Panc1 (cell line): ENCODE measurements at regions not wholly inside any gene's neighbourhood (a gene's known extent, or its start where the extent isn't known, plus 50 kb on each side); places are given as distances from the start of the nearest gene placed in this dataset.

Experiments
- ATAC-seq: fragments of 200-7000 bp; cut with Tn5 transposase; 2 replicates; pipeline ENCODE4 v1.9.1; 2020; ENCODE audit warnings: mild to moderate bottlenecking, moderate library complexity
- BruUV-seq: library from RNA; stranded (reverse); fragments of 400-500 nt; replicated peaks from 2 replicates; lab custom pipeline; 2021; lab: Mats Ljungman, UMichigan
- CTCF ChIA-PET: fragments of 300-600 bp; sonication (Branson Sonifier 250); formaldehyde crosslinking; loops from one replicate; lab custom pipeline; 2022; ENCODE audit warnings: antibody characterized with exemption; lab: Charles Lee
- POLR2A ChIA-PET: fragments of 300-600 bp; sonication (Branson Sonifier 250); formaldehyde crosslinking; loops from one replicate; lab custom pipeline; 2022; ENCODE audit warnings: antibody characterized with exemption; lab: Charles Lee
- DNase-seq: peaks from one replicate; pipeline ENCODE4 v3.0.0-alpha.2; 2010; ENCODE audit warnings: low read depth, low spot score
- H3K27ac ChIP-seq: 2 replicates; pipeline ENCODE4 v1.5.1; 2011; ENCODE audit warnings: mild to moderate bottlenecking, low read length, inconsistent platforms
- H3K27me3 ChIP-seq: fragments of 200-500 bp; sonication (Bioruptor generic); 2 replicates; pipeline ENCODE4 v1.6.0; 2014; ENCODE audit warnings: low read length, inconsistent platforms; ENCODE audit not compliant: control insufficient read depth, insufficient read depth
- H3K36me3 ChIP-seq: fragments of 200-500 bp; sonication (Bioruptor generic); 2 replicates; pipeline ENCODE4 v1.5.1; 2014; ENCODE audit warnings: inconsistent platforms, mild to moderate bottlenecking, low read length, moderate library complexity; ENCODE audit not compliant: control insufficient read depth, insufficient read depth
- H3K4me1 ChIP-seq: 2 replicates; pipeline ENCODE4 v1.5.1; 2011; ENCODE audit warnings: inconsistent platforms, mild to moderate bottlenecking, low read length, moderate library complexity; ENCODE audit not compliant: control insufficient read depth, insufficient read depth
- H3K4me3 ChIP-seq, 2 experiments: 2 replicates each; pipeline ENCODE4 v1.5.1; 2011 to 2012; ENCODE audit warnings: low read depth in 2 of 2, low read length in 2 of 2, mild to moderate bottlenecking in 2 of 2, inconsistent platforms in 1 of 2, moderate library complexity in 1 of 2
- H3K9me3 ChIP-seq: fragments of 200-500 bp; sonication (Bioruptor generic); 2 replicates; pipeline ENCODE4 v1.5.1; 2014; ENCODE audit warnings: low read depth, mild to moderate bottlenecking, inconsistent platforms, low read length, moderate library complexity; ENCODE audit not compliant: control insufficient read depth, insufficient read depth
- POLR2AphosphoS5 ChIP-seq: IDR thresholded peaks from 2 replicates; pipeline ENCODE4 v1.6.1; 2012; ENCODE audit warnings: mild to moderate bottlenecking, low read depth, low read length, moderate library complexity
- SIN3A ChIP-seq: IDR thresholded peaks from 2 replicates; pipeline ENCODE4 v1.6.1; 2012; ENCODE audit warnings: low read depth, mild to moderate bottlenecking, low read length, moderate library complexity, borderline replicate concordance; ENCODE audit not compliant: insufficient read depth
- TCF7L2 ChIP-seq: IDR thresholded peaks from 2 replicates; pipeline ENCODE4 v1.6.1; 2011; ENCODE audit warnings: mild to moderate bottlenecking, low read depth, low read length, inconsistent platforms
- in situ Hi-C: cut with HindIII; loops from 2 replicates; pipeline ENCODE4 v1.10.0; 2016; ENCODE audit warnings: low sequenced_read_pairs, low pct_unique_long_range_greater_than_20kb
- intact Hi-C: fragments of 100-400 bp; cut with micrococcal nuclease; formaldehyde crosslinking; loops from one replicate; pipeline ENCODE4 v1.10.0; 2022; ENCODE audit not compliant: unreplicated experiment
- TF ChIP-seq, protein P1 (sequence below), 2 experiments: IDR thresholded peaks; 2 replicates each; pipeline ENCODE4 v1.6.1; 2011 to 2012; ENCODE audit warnings: low read depth in 2 of 2, control low read depth in 1 of 2, low read length in 1 of 2, mild to moderate bottlenecking in 1 of 2, moderate library complexity in 1 of 2; ENCODE audit not compliant: insufficient read depth in 1 of 2
- TF ChIP-seq, protein P2 (sequence below): fragments of 450-650 bp; IDR thresholded peaks from 2 replicates; pipeline ENCODE4 v1.5.1; 2017; ENCODE audit warnings: mild to moderate bottlenecking

- no peaks in the 10 kb centered on the region for H3K9me3 ChIP-seq
- ChIA-PET POLR2A (no interaction called here), CTCF (no interaction called here)
- no peaks in the 10 kb centered on the region for H3K4me1 ChIP-seq
- no peaks in the 10 kb centered on the region for H3K27me3 ChIP-seq
- no TSS peak for BruUV-seq
- in situ Hi-C loops (no loop called here), intact Hi-C loops (no loop called here)
- H3K27ac ChIP-seq, result no peak overlapping the region
- H3K4me3 ChIP-seq, result no peak overlapping the region
- DNase-seq, result no peak
- TF ChIP-seq, protein P1, sequence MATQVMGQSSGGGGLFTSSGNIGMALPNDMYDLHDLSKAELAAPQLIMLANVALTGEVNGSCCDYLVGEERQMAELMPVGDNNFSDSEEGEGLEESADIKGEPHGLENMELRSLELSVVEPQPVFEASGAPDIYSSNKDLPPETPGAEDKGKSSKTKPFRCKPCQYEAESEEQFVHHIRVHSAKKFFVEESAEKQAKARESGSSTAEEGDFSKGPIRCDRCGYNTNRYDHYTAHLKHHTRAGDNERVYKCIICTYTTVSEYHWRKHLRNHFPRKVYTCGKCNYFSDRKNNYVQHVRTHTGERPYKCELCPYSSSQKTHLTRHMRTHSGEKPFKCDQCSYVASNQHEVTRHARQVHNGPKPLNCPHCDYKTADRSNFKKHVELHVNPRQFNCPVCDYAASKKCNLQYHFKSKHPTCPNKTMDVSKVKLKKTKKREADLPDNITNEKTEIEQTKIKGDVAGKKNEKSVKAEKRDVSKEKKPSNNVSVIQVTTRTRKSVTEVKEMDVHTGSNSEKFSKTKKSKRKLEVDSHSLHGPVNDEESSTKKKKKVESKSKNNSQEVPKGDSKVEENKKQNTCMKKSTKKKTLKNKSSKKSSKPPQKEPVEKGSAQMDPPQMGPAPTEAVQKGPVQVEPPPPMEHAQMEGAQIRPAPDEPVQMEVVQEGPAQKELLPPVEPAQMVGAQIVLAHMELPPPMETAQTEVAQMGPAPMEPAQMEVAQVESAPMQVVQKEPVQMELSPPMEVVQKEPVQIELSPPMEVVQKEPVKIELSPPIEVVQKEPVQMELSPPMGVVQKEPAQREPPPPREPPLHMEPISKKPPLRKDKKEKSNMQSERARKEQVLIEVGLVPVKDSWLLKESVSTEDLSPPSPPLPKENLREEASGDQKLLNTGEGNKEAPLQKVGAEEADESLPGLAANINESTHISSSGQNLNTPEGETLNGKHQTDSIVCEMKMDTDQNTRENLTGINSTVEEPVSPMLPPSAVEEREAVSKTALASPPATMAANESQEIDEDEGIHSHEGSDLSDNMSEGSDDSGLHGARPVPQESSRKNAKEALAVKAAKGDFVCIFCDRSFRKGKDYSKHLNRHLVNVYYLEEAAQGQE (IDR thresholded peaks at IDR 0.05; ENCODE audit: insufficient read depth in 1 of 2, low read depth in 2 of 2, low read length in 1 of 2), result no peak
- TF ChIP-seq, protein P2, sequence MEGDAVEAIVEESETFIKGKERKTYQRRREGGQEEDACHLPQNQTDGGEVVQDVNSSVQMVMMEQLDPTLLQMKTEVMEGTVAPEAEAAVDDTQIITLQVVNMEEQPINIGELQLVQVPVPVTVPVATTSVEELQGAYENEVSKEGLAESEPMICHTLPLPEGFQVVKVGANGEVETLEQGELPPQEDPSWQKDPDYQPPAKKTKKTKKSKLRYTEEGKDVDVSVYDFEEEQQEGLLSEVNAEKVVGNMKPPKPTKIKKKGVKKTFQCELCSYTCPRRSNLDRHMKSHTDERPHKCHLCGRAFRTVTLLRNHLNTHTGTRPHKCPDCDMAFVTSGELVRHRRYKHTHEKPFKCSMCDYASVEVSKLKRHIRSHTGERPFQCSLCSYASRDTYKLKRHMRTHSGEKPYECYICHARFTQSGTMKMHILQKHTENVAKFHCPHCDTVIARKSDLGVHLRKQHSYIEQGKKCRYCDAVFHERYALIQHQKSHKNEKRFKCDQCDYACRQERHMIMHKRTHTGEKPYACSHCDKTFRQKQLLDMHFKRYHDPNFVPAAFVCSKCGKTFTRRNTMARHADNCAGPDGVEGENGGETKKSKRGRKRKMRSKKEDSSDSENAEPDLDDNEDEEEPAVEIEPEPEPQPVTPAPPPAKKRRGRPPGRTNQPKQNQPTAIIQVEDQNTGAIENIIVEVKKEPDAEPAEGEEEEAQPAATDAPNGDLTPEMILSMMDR, result no peak
- TF ChIP-seq SIN3A (no peak), POLR2AphosphoS5 (no peak), TCF7L2 (no peak)
- no peaks in the 10 kb centered on the region for H3K36me3 ChIP-seq
- no peak for ATAC-seq
Observed at GRCh38 chr12:78403681-78404080, 460.9 kb upstream of the SYT1 start.

GRCh38 chr12:78406213-78406612 is 458.4 kb upstream of the SYT1 start:
- DNase-seq (no peak), ATAC-seq (no peak)
- TF ChIP-seq POLR2AphosphoS5, result no peak
- TF ChIP-seq, protein P2, result no peak
- no peak for TF ChIP-seq SIN3A
- TF ChIP-seq, protein P1 (IDR thresholded peaks at IDR 0.05; ENCODE audit: insufficient read depth in 1 of 2, low read depth in 2 of 2, low read length in 1 of 2), result no peak
- no peak for TF ChIP-seq TCF7L2
- intact Hi-C loops (no loop called here), in situ Hi-C loops (no loop called here)
- no peaks in the 10 kb centered on the region for H3K36me3 ChIP-seq
- no peaks in the 10 kb centered on the region for H3K4me1 ChIP-seq
- H3K4me3 ChIP-seq, result no peak overlapping the region
- no peaks in the 10 kb centered on the region for H3K27me3 ChIP-seq
- no peak overlapping the region for H3K27ac ChIP-seq
- CTCF ChIA-PET, result no interaction called here
- no TSS peak for BruUV-seq
- H3K9me3 ChIP-seq, result no peaks in the 10 kb centered on the region
- POLR2A ChIA-PET, result no interaction called here
